PC-3 (cell line): ENCODE measurements at regions not wholly inside any gene's neighbourhood (a gene's known extent, or its start where the extent isn't known, plus 50 kb on each side); places are given as distances from the start of the nearest gene placed in this dataset.

Experiments used
- CTCF ChIP-seq: fragments of 300-600 bp; sonication (generic); conservative IDR thresholded peaks from 2 replicates; pipeline ENCODE4 v1.5.1; 2017; ENCODE audit warnings: antibody characterized with exemption, low read depth, mild to moderate bottlenecking, low read length
- EZH2 ChIP-seq: fragments of 300-600 bp; sonication (generic); IDR thresholded peaks from one replicate; pipeline ENCODE4 v1.6.1; 2017; ENCODE audit warnings: antibody characterized with exemption, mild to moderate bottlenecking, low read length; ENCODE audit not compliant: unreplicated experiment

DNA sequence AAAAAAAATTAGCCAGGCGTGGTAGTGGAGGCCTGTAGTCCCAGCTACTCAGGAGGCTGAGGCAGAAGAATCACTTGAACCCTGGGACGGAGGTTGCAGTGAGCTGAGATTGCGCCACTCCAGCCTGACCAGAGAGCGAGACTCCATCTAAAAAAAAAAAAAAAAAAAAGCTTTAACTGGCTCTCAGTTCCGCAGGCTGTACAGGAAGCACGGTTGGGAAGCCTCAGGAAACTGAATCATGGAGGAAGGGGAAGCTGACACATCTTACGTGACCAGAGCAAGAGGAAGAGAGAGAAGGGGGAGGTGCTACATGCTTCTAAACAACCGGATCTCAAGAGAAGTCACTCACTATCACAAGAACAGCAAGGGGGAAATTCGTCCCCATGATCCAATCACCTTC is 505.6 kb upstream of the SLC8A1 start:
- TF ChIP-seq CTCF, result no peak
- TF ChIP-seq EZH2, result no peak
